ENCODE measurements at regions not wholly inside any gene's neighbourhood (a gene's known extent, or its start where the extent isn't known, plus 50 kb on each side); places are given as distances from the start of the nearest gene placed in this dataset.

- no peak for DNase-seq (ENCODE audit: low read depth)
- no peak for TF ChIP-seq CTCF (IDR thresholded peaks at IDR 0.05; ENCODE audit: low read depth, low read length, missing control alignments)
- no peak overlapping the region for H3K4me3 ChIP-seq (ENCODE audit: low read depth, low read length)
These were observed 87.9 kb upstream of the WDR1 start for GRCh38 chr4:10204401-10205058.

- no peak for TF ChIP-seq CTCF (IDR thresholded peaks at IDR 0.05; ENCODE audit: low read depth, low read length, missing control alignments)
- DNase-seq (ENCODE audit: low read depth), result no peak
- no peak overlapping the region for H3K4me3 ChIP-seq (ENCODE audit: low read depth, low read length)
These were observed 87.3 kb upstream of the WDR1 start for GRCh38 chr4:10203851-10204250.

- no peak overlapping the region for H3K4me3 ChIP-seq (ENCODE audit: low read depth, low read length)
- DNase-seq (ENCODE audit: low read depth), result no peak
- no peak for TF ChIP-seq CTCF (IDR thresholded peaks at IDR 0.05; ENCODE audit: low read depth, low read length, missing control alignments)
These were observed 85.0 kb upstream of the WDR1 start for GRCh38 chr4:10201381-10202223.

- H3K4me3 ChIP-seq (ENCODE audit: low read depth, low read length), result no peak overlapping the region
- DNase-seq (ENCODE audit: low read depth), result no peak
- no peak for TF ChIP-seq CTCF (IDR thresholded peaks at IDR 0.05; ENCODE audit: low read depth, low read length, missing control alignments)
These were observed 84.3 kb upstream of the WDR1 start for GRCh38 chr4:10200869-10201268.

GRCh38 chr4:10198365-10198764, 81.8 kb upstream of the WDR1 start:
- no peak for TF ChIP-seq CTCF (IDR thresholded peaks at IDR 0.05; ENCODE audit: low read depth, low read length, missing control alignments)
- DNase-seq (ENCODE audit: low read depth), result no peak
- H3K4me3 ChIP-seq (ENCODE audit: low read depth, low read length), result no peak overlapping the region

GRCh38 chr4:10197952-10198351, 81.4 kb upstream of the WDR1 start:
- no peak for DNase-seq (ENCODE audit: low read depth)
- no peak overlapping the region for H3K4me3 ChIP-seq (ENCODE audit: low read depth, low read length)
- no peak for TF ChIP-seq CTCF (IDR thresholded peaks at IDR 0.05; ENCODE audit: low read depth, low read length, missing control alignments)

Measured in GM12864 (cell line).